Chondrocyte (in vitro differentiated cells): ENCODE measurements at regions not wholly inside any gene's neighbourhood (a gene's known extent, or its start where the extent isn't known, plus 50 kb on each side); places are given as distances from the start of the nearest gene placed in this dataset.

ENCODE experiments used
- DNase-seq: peaks from one replicate; pipeline ENCODE4 v3.0.0; 2021; ENCODE audit warnings: mixed read lengths, low spot score
- H3K27ac Mint-ChIP-seq: one replicate; pipeline ENCODE4 v1.8.0; 2021; ENCODE audit warnings: mild to moderate bottlenecking, moderate library complexity, mixed read lengths; ENCODE audit not compliant: unreplicated experiment
- H3K27me3 Mint-ChIP-seq: 2 replicates; pipeline ENCODE4 v1.8.0; 2021; ENCODE audit warnings: low read depth, mixed read lengths
- H3K36me3 Mint-ChIP-seq: 2 replicates; pipeline ENCODE4 v1.8.0; 2021; ENCODE audit warnings: low read depth, mixed read lengths
- H3K4me1 Mint-ChIP-seq: 2 replicates; pipeline ENCODE4 v1.8.0; 2021; ENCODE audit warnings: low read depth, mild to moderate bottlenecking, mixed read lengths
- H3K4me3 Mint-ChIP-seq: one replicate; pipeline ENCODE4 v1.8.0; 2021; ENCODE audit warnings: mild to moderate bottlenecking, moderate library complexity, mixed read lengths; ENCODE audit not compliant: unreplicated experiment
- H3K9me3 Mint-ChIP-seq: 2 replicates; pipeline ENCODE4 v1.8.0; 2021; ENCODE audit warnings: low read depth, mixed read lengths
- TF ChIP-seq, protein P1 (sequence below): fragments of 200-600 bp; sonication (generic); IDR thresholded peaks from 2 replicates; pipeline ENCODE4 v1.5.0; 2021; ENCODE audit warnings: antibody characterized with exemption, mild to moderate bottlenecking, moderate library complexity

DNA sequence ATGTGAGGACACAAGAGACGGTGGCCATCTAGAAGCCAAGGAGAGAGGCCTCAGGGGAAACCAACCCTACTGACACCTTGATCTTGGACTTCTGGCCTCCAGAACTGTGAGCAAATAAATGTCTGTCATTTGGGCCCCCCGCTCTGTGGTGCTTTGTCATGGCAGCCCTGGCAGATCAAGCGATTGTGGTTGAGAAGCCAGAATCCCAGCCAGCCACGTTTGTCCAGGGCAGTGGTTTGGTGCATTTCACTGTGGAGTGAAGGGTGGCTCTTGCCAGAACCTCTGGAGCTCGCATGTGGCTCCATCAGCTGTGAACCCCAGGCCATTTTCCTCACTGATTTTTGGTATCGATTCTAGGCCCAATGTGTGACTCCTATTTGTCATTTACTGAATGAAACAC lies 404.9 kb downstream of the BCL11B start:
- no peak overlapping the region for H3K27ac Mint-ChIP-seq
- DNase-seq = no peak
- no peaks in the 10 kb centered on the region for H3K4me1 Mint-ChIP-seq
- H3K27me3 Mint-ChIP-seq = peaks cover 19% of the 10 kb centered on the region
- no peaks in the 10 kb centered on the region for H3K36me3 Mint-ChIP-seq
- no peak overlapping the region for H3K4me3 Mint-ChIP-seq
- H3K9me3 Mint-ChIP-seq = no peaks in the 10 kb centered on the region
- TF ChIP-seq, protein P1, sequence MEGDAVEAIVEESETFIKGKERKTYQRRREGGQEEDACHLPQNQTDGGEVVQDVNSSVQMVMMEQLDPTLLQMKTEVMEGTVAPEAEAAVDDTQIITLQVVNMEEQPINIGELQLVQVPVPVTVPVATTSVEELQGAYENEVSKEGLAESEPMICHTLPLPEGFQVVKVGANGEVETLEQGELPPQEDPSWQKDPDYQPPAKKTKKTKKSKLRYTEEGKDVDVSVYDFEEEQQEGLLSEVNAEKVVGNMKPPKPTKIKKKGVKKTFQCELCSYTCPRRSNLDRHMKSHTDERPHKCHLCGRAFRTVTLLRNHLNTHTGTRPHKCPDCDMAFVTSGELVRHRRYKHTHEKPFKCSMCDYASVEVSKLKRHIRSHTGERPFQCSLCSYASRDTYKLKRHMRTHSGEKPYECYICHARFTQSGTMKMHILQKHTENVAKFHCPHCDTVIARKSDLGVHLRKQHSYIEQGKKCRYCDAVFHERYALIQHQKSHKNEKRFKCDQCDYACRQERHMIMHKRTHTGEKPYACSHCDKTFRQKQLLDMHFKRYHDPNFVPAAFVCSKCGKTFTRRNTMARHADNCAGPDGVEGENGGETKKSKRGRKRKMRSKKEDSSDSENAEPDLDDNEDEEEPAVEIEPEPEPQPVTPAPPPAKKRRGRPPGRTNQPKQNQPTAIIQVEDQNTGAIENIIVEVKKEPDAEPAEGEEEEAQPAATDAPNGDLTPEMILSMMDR = no peak

DNA sequence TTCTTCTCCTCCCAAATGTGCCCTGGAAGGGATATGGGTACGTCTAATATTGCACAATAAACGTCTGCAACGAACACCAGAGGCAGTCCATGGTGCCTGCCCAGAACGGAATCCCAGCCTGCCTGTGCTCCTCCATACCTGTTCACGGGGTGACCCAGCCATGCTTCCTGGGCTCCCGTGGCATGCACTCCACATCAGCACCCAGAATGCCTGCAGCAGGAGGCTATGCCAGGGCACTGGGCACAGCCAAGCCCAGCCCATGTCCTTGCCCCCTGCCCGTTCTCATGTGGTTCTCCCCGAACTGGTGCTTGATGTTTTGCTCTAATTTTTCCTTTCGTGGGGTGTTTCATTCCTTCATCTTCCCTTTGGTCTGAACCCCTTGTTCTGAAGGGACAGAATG lies 404.3 kb downstream of the BCL11B start:
- TF ChIP-seq, protein P1 = no peak
- Mint-ChIP-seq H3K4me3 (no peak overlapping the region), H3K9me3 (no peaks in the 10 kb centered on the region), H3K36me3 (no peaks in the 10 kb centered on the region), H3K27me3 (peaks cover 14% of the 10 kb centered on the region), H3K27ac (no peak overlapping the region), H3K4me1 (no peaks in the 10 kb centered on the region)
- DNase-seq = no peak

DNA sequence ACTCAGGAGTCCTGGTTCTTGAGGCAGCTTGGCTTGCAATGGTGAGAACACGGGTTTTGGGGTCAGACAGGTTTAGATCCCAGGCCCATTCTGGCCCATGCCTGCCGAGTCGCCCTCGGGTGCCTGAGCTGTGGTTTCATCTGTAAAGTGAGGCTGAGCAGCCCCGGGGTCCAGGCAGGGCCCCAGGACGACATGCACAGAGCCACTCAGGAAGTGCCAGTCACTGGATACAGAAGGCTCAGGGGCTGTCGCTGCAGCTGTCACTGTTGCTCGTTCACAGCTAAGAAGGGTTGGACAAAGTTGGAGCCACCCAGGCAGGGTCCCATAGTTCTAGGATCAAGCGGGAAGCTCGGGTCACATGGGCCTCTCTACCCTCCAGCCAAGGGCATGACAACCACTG lies 403.1 kb downstream of the BCL11B start:
- Mint-ChIP-seq H3K27me3 (peaks cover 12% of the 10 kb centered on the region), H3K9me3 (no peaks in the 10 kb centered on the region), H3K4me1 (no peaks in the 10 kb centered on the region), H3K27ac (no peak overlapping the region), H3K36me3 (no peaks in the 10 kb centered on the region), H3K4me3 (no peak overlapping the region)
- no peak for DNase-seq
- TF ChIP-seq, protein P1 = no peak

DNA sequence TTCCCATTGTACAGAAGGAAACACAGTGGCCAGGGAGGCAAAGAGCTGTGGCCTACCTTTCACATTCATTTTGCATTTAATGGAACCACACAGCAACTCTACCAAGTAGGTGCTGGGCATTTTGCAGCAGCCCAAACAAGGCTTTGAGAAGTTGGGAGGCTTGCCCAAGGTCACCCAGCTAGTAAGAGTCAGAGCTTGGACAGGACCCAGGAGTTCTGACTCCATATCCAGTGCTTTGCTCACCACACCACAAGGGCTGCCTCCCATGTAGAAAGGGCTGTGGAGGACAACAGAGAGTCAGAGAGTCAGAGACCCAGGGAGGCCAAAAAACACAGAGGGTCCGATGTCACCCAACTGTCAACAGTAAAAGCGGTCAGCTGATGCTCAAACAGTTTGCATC lies 400.2 kb downstream of the BCL11B start:
- Mint-ChIP-seq H3K4me1 (no peaks in the 10 kb centered on the region), H3K27ac (no peak overlapping the region), H3K36me3 (no peaks in the 10 kb centered on the region), H3K9me3 (peaks cover 5% of the 10 kb centered on the region), H3K27me3 (peaks cover 12% of the 10 kb centered on the region), H3K4me3 (no peak overlapping the region)
- TF ChIP-seq, protein P1 = no peak
- DNase-seq = no peak

DNA sequence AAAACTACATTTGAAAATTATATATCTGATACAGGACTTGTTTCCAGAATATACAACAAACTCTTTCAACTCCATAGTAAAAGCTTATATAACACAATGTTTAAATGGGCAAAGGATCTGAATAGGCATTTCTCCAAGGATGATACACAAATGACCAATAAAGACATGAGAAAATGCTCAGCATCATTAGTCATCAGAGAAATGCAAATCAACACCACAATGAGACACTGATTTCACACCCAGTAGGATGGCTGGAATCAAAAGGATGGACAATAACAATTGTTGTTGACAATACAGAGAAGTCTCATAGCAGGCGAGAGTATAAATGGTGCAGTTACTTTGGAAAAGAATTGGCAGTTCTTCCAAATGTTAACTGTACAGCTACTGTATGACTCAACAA lies 394.9 kb downstream of the BCL11B start:
- Mint-ChIP-seq H3K9me3 (peaks cover 22% of the 10 kb centered on the region), H3K27me3 (peaks cover 15% of the 10 kb centered on the region), H3K27ac (no peak overlapping the region)

More for the DNA sequence above, 394.9 kb downstream of the BCL11B start:
- Mint-ChIP-seq H3K4me3 (no peak overlapping the region), H3K36me3 (no peaks in the 10 kb centered on the region), H3K4me1 (no peaks in the 10 kb centered on the region)
- no peak for DNase-seq
- TF ChIP-seq, protein P1 = no peak
